PC-3 (cell line): ENCODE measurements at regions not wholly inside any gene's neighbourhood (a gene's known extent, or its start where the extent isn't known, plus 50 kb on each side); places are given as distances from the start of the nearest gene placed in this dataset.

ENCODE experiments used
- EZH2 ChIP-seq: fragments of 300-600 bp; sonication (generic); IDR thresholded peaks from one replicate; pipeline ENCODE4 v1.6.1; 2017; ENCODE audit warnings: antibody characterized with exemption, mild to moderate bottlenecking, low read length; ENCODE audit not compliant: unreplicated experiment
- TF ChIP-seq, protein P1 (sequence below): fragments of 300-600 bp; sonication (generic); conservative IDR thresholded peaks from 2 replicates; pipeline ENCODE4 v1.5.1; 2017; ENCODE audit warnings: antibody characterized with exemption, low read depth, mild to moderate bottlenecking, low read length

GRCh38 chr1:234839663-234840062 is 229.7 kb upstream of the IRF2BP2 start:
- TF ChIP-seq, protein P1, sequence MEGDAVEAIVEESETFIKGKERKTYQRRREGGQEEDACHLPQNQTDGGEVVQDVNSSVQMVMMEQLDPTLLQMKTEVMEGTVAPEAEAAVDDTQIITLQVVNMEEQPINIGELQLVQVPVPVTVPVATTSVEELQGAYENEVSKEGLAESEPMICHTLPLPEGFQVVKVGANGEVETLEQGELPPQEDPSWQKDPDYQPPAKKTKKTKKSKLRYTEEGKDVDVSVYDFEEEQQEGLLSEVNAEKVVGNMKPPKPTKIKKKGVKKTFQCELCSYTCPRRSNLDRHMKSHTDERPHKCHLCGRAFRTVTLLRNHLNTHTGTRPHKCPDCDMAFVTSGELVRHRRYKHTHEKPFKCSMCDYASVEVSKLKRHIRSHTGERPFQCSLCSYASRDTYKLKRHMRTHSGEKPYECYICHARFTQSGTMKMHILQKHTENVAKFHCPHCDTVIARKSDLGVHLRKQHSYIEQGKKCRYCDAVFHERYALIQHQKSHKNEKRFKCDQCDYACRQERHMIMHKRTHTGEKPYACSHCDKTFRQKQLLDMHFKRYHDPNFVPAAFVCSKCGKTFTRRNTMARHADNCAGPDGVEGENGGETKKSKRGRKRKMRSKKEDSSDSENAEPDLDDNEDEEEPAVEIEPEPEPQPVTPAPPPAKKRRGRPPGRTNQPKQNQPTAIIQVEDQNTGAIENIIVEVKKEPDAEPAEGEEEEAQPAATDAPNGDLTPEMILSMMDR, result no peak
- no peak for TF ChIP-seq EZH2
